ENCODE measurements at regions not wholly inside any gene's neighbourhood (a gene's known extent, or its start where the extent isn't known, plus 50 kb on each side); places are given as distances from the start of the nearest gene placed in this dataset.

DNA sequence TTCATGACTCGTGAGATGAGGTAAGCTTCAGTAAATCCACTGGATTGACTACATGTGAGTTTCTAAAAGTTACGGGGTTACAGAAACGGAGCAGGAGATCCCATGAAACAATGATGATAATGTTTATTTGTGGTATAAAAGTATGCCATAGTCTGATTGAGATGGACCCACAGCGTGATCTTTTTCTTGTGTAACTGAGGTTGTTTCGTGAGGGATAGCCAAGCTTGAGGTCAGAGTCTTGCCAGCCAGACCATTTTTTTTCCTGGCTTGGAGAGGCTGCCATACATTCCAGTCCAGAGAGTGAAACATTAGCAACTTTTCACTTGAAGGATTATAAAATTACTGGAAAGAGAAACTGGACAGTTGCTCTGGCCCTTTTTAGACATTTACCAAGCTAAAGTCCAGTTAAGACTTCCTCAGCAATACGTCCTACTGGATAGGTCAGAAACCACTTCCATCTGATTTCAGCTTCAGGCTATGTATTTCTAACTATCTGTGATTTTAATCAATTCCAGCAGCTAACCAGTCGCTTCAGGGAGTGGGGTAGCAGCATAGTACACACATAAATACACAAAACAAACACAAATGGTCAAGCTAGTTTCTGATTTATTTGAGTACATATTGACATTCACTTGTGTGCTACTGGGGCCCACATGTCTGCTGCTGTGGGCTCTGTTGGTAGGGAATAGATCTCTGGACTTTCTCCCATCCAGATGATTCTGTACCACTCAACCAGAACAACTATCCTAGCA lies 194.6 kb downstream of the POSTN start:
- DNase-seq: no peak

DNA sequence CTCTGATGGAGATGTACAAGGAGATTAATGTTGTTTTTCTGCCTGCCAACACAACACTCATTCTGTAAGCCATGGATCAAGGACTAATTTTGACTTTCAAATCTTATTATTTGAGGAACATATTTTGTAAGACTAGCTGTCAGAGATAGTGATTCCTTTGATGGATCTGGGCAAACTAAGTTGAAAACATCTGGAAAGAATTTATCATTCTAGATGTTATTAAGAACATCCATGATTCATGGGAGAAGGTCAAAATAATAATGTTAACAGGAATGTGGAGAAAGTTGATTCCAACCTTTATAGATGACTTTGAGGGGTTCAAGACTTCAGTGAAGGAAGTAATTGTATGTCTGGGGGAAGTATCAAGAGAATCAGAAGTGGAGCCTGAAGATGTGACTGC lies 196.8 kb downstream of the POSTN start:
- no peak for DNase-seq

DNA sequence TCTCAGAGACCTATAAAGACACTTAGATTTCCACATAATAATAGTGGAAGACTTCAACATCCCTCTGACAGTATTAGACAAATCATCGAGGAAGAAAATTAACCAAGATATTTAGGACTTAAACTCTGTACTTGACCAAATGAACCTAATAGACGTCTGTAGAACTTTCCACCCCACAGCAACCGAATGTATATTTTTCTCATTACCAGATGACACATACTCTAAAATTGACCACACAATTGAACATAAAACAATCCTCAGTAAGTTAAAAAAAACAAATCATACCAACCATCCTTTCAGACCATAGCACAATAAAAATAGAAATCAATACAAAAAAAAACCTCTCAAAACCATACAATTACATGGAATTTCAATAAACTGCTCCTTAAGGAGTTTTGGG lies 201.0 kb downstream of the POSTN start:
- DNase-seq: no peak

DNA sequence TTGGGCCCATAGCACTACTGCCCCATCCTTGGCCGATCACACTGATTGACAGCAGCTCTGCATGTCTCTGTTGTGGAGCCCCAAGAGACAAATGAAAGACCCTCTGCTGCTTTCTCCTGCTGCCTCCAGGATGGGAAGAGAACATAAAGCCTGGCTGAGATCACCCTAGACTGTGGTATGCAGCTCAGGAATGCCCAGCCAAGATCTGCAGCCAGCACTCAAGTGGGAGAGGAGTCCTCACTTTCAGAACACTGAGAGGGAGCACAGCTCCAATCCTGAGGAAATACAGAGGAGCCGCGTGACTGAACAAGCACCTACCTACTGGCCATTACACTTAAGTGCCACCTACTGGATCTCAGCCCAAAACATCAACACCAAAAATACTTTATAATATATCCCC lies 203.0 kb downstream of the POSTN start:
- DNase-seq: no peak

DNA sequence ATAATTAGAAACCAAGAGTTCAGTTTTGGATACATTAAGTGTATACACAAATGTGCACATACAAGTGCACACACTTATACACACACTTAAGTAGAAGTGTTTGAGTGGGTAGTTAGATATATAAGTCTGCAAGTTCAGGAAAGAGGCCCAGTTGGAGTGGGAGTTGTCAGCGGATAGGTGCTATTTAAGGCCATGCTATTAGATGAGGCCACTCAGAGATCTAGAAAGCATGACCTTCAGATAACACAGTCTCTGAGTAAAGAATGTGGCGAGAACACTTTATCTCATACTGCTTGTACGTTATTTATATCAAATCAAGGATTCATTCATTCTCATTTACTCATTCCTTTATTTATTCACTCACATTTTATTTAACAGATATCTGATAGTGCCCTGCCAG lies 206.2 kb downstream of the POSTN start:
- no peak for DNase-seq

DNA sequence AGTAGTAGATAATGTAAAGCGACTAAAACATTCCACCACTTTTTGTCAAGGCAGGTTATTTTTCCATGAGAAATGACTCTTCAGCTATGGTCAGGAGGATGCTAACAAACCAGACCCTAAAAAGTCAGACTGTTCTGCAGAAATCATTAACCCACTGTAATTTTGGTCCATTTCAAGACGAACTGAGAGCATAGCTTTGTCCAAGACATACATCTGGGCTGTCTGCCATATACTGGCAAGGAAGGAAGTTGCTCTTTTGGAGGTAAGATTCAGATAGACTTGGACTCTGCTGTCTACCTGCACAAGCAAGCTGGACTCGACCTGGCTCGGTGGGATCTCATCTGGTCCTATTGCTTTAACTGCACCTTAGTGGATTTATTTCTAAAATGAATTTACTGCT lies 207.8 kb downstream of the POSTN start:
- DNase-seq: no peak

DNA sequence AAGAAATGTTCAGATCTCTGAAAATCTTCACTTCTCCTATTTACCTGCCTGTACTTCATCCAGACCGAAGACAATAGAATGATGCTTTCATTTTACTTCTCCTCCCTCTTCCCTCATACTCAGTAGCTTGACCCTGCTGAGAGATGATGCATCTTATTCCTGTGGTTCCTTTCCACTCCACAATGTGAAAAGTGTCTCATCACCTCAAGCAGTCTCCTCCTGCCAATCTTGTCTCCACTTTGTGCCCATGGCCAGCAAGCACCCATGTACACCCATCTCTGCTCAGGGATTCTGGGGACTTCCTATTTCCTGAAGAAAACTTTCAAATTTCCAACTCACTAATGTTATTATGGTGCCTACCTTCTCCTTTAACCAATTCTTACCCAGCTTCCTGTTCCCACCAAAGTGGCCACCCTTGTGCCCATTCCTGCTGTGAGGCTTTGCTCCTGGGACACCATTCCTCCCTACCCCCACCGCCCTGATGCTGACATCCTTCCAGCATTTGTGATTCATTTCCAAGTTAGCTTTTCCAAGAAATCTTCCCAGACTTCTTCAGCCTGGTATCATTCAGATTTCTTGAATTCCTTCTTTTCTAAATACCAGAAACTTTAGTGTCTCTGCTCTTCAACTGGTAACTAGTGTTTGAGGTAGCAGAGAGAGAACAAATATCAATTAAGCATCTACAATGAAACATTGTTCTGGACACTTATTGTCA lies 212.5 kb downstream of the POSTN start:
- DNase-seq: no peak

DNA sequence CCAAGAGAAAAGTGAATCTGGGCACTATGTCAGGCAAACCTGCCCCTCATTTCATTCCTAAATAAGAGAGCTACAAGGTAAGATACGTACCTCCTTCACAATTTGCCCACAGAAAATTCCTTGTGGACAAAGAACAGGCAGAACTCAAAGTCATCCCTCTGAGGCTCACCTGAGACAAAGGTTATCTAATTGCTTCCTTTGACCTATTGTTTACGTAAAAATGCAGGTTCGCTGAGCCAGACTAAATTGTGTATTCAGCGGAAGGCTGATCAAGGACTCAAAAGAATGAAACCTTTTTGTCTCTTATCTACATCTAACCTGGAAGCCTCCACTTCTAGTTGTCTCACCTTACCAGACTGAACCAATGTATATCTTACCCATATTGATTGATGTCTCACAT lies 213.3 kb downstream of the POSTN start:
- no peak for DNase-seq

DNA sequence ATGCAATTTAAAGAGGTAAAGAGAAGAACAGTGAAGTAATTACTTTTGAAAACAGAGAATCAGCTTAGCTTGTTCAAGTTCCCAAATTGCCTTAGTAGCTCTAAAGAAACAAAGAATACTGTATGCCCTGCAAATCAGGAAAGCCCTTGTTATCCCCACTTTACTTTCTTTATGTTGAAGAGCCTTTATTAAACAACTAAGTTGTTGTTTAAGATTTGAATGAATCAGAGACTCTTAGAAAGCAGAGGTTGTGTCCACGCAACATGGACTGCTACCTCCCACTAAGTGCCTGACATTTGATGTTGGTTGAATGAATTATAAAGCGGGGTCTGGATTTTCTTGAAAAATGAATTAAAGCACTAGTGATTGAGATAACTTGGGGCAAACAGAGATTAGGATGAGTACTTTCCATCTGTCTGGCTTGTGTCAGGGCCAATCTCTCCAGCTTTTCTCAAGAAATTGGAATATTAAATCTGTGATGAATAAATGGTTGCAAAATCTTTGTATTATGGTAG lies 214.7 kb downstream of the POSTN start:
- DNase-seq: no peak

DNA sequence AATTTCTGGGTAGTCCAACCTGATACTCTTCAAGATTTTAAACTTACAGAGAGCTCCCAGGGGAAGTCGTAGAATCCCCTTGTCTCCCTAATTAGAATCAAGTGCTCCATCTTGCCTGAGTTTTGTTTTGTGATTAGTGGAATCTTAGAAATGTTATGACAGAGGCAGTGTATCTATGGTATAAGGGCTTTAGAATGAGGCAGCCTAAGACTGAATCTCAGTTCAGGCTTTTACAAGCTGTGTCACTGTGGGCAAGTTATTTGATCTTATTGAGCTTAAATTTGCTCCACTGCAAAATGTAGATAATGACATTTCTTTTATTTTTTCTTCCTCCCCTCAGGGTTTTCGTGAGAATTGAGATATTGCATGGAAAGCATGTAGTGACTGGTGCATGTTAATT lies 215.5 kb downstream of the POSTN start:
- no peak for DNase-seq

DNA sequence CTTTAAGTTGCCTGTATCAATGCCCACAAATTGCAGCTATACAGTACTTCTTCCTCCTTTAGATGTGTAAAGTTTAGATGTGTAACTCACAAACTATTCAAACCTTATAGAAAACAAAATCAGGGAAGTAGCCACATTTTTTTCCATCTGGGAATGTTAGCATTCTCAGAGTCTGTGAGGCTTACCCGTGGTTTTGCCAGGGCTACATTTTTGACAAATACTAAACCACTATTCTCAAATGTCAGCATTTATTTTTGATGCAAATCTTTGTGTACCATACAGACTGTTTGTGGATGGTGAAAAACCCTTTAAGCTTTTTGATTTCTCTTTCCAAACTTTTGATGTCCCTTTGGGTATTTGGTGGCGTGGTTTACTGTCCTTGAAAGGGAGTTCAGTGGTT lies 216.4 kb downstream of the POSTN start:
- DNase-seq: no peak

DNA sequence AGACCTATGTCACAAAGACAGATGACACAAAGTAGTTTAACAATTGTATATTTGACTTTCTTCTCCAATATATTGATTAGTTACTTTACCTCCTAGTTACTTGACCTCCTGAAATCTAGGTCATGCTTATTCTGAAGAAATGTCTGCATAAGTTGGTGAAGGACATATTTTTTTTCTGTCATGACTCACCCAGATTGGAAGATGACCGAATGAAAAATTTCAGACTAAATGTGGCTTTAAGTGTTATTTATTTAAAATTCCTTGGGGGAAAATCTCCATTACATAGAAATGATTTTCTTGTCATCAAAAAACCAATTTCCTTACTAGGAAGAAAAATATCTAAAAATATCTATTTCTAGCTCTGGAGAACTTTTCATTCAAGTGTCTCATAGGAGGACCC lies 217.1 kb downstream of the POSTN start:
- no peak for DNase-seq

DNA sequence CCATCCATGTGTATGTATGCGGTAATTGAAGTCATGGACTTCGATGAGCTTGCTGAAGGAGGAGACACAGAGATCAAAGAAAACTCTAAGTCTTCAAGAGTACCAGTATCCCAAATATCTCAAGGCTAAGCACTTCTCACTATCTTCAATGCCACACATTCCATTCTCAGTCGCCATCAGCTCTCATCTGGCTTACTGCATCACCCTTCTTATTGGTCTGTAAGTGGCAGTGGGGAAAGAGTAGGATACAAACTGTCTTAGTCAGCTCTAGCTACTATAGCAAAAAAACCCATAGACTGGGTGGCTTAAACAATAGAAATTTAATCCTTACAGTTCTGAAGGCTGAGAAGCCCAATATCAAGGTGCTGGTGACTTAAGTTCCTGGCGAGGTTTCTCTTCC lies 218.7 kb downstream of the POSTN start:
- no peak for DNase-seq

DNA sequence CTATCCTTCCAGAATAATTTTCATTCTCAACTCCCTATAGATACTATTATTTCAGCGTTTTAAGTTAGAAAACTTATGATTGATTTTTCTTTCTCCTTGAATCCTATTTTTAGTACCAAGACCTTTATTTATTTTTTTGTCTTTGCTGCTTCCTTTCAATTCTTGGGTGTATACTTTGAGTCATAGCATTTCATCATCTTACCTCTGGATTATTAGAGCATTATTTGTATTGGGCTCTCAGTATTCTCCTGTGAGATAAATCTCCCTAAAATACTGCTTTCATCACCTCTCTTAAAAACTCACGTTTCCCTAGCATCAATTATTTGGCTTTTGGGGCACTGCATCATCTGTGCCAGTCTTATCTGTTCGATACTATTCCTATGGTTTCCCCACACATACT lies 222.8 kb downstream of the POSTN start:
- no peak for DNase-seq

DNA sequence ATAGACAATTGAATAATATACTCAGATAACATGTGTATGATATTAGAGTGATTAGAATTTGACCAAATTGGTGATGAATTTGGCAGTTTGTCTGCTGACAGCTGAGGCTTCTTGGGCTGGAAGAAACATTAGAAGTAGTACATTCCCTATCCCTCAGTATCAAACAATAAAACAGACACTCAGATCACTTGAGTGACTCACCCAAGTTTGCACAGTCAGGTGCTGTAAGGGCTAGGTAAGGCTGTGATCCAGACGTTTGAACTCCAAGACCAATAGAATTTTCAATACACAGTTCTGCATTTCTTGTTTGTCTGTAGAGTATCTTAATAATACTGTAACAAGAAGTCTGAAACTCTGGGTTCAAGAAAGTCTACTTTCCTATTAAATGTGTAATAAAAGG lies 223.5 kb downstream of the POSTN start:
- no peak for DNase-seq

DNA sequence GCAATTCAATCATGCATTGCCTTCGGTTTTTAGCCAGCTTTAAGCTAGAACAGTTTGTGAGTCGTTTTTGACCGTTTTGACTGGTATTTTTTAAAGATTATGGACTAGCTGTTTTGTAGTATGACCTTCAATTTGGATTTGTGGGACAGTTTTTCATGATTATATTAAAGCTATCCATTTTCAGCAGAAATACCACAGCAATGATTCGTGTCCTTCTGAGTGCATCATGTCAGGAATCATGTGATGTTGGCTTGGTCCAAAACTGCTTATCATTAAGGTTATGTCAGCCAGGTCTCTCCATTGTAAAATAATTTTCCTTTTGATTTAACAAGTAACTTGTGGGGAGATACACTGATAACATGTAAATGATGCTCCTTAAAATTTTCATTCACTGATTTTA lies 229.0 kb downstream of the POSTN start:
- DNase-seq: no peak

DNA sequence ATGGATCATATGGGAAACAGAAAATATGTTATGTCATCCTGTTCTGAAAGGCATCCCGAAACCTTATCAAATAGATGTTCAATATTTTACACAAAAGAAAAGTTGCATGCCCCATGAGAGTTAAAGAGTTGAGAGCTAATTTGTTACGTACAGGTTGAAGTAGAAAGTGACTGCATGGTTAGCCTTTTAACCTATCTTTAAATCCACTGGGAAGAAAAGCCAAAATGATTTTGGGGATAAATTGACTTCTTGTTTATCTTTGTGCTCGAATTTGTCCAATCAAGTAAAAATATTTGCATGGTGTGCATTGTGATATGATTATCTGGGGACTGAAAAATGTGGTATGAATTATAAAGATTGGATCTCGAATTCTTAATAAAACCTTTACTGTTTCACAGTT lies 230.1 kb downstream of the POSTN start:
- DNase-seq: no peak

DNA sequence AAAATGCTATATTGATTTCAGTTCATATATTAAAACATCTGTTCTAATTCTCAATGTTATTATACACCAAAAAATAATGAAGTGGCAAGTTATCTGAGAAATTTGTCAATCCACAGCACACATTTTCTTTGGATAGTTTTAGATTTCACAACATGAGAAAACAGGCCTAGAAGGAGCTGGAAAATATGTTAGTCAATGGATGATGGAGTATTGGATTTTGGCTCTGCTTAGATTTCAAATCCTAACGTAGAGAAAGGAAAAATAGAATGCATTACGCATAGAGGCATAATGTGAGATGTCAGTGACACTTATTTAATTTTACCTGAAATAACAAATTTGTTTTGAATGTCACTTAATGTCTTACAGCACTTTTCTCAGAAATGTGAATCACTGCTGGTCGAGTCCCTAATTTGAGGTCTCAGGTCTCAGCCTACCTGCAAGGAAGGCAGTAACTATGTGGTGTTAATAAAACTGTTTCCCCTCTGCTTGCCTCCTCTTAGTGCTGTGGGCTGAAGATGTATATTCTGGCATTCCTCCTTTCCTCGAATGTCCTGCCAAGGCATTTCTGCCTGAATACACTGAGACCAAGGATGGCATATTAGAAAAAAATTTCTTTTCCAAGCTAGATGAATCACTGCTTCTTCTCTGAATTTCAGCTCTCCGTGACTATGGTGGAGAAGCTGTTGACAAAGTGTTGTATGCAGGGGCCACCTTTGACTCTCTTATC lies 232.4 kb downstream of the POSTN start:
- DNase-seq: no peak

DNA sequence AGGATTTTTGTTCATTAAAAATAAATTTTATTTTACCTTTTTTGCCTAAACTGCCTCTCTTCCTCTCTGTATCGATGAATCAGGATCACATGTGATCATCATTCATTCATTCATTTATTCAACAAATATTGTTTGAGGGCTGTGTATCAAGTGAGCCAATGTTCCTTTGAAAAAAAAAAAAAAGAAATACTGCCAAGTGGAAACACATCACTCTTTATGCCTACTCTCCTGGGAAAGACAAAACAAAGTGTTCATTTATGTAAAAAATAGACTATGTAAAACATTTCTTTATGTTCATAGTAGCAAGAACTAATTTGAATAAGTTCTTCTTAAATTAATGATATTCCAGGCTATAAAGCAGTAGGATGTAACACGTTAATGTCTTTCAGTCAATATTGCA lies 233.1 kb downstream of the POSTN start:
- DNase-seq: no peak

DNA sequence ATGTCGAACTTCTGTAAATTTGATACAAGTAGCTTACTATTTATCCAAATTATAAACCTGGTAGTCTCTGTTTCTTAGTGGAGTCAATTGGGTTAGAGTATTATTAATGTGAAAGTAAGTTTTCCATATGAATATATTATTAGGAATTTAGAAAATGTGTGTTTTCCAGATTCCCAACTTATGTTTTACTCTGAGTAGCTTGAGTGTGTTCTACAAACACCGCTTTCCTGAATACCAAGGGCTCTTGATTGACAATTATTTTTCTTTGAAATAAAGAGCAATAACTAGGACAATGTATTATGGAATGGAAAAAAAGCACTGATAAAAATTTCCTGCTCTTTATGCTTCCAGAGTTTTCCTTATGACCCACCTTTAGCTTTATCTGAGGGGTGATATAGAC lies 233.6 kb downstream of the POSTN start:
- DNase-seq: no peak

DNA sequence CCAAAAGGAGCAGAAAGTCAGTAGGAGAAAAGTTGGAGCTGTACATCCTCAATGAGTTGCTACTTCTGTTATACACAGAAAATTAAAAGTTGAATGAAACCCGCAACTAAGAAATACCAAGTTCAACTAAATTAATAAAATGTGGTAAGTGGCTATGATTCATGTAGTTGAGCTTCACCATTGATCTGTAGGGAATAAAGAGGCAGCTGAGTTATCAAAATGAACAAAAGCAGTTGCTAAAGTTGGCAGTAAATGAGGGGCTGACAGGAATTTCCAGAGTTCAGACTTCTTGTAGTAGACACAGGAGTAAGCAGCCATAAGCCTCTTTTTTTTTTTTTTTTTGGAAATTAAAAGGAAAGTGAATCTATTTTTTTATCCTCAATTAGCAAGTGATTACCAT lies 234.6 kb downstream of the POSTN start:
- no peak for DNase-seq

DNA sequence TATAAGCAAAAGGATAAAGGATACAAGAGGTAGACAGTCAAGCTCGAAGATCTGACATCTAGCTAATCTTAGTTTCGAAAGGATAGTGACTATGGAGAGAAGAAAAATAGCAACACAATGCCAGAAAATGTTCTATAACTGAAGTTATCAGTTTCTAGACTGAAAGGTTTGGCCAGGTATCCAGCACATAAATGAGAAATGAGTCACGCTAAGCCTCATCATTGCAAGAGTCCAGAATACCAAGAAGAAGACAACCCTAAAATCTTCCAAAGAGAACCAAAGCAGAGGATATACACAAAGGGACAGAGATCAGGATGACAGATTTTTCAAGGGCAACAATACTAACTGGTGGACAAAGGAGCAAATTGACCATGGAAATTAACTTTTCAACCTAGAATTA lies 237.0 kb downstream of the POSTN start:
- DNase-seq: no peak

DNA sequence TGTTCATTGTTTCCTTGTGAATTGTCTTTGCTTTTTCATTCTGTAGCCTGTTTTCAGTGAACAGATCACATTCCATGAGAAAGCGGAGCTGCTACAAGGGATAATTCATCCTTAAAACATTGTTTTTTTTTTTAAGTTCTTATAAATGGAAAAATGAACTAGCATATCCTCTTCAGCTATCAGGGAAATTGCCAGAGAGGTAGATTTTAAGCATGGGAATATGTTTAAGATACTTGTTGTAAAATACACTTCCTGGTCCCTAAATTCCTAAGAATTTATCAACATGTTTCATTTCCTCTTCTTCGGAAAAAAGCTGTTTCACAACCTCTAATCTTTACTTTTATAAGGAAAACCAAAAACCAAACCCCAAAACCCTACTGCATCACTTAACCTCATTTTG lies 238.0 kb downstream of the POSTN start:
- DNase-seq: no peak

DNA sequence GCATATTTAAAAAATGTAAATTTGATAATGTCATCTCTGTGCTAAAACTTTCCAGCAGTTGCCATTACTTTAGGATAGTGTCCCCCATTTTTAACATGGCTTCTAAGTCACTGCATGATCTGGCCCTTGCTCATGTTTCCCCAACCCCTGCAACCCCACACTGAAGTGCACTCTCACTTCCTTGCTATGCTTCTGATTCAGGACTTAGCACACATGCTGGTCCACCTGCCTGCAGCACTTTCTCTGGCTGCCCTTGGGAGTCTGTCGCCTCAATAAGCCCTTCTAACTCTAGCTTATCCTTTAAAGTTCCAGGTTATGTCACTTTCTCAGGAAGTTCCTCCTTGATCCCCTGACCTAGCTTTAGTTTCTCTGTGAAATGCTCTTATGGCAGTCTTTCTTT lies 241.0 kb downstream of the POSTN start:
- DNase-seq: no peak
